Naive B cell (primary cell): ENCODE measurements at regions not wholly inside any gene's neighbourhood (a gene's known extent, or its start where the extent isn't known, plus 50 kb on each side); places are given as distances from the start of the nearest gene placed in this dataset.
A peak's percentile ranks its signal among the peaks of the same experiment; 100 is the strongest.

Experiments used
- ATAC-seq, 2 donors: fragments of 150-1000 bp; cut with Tn5 transposase; 2 replicates each; pipeline ENCODE4 v1.10.0; 2021; ENCODE audit warnings: low read depth in 2 of 2, mild to moderate bottlenecking in 2 of 2, moderate library complexity in 2 of 2
- DNase-seq: peaks from one replicate; pipeline ENCODE4 v3.0.0; 2022
- H3K27ac Mint-ChIP-seq, 6 donors: one replicate each; pipeline ENCODE4 v1.8.0; 2020 to 2022; ENCODE audit warnings: mild to moderate bottlenecking in 6 of 6, mixed read lengths in 6 of 6, moderate library complexity in 5 of 6, inconsistent platforms in 2 of 6
- H3K27me3 Mint-ChIP-seq, 3 donors: one replicate each; pipeline ENCODE4 v1.8.0; 2021 to 2022; ENCODE audit warnings: mixed read lengths in 3 of 3, mild to moderate bottlenecking in 1 of 3
- H3K36me3 Mint-ChIP-seq, 2 donors: one replicate each; pipeline ENCODE4 v1.8.0; 2020 to 2022; ENCODE audit warnings: mixed read lengths in 2 of 2, inconsistent platforms in 1 of 2, mild to moderate bottlenecking in 1 of 2
- H3K4me1 Mint-ChIP-seq, 3 donors: one replicate each; pipeline ENCODE4 v1.8.0; 2020 to 2022; ENCODE audit warnings: mixed read lengths in 3 of 3, inconsistent platforms in 1 of 3, mild to moderate bottlenecking in 1 of 3, moderate library complexity in 1 of 3
- H3K4me3 Mint-ChIP-seq, 8 donors: one replicate each; pipeline ENCODE4 v1.8.0; 2020 to 2022; ENCODE audit warnings: mild to moderate bottlenecking in 8 of 8, mixed read lengths in 8 of 8, moderate library complexity in 8 of 8, inconsistent platforms in 2 of 8
- H3K9me3 Mint-ChIP-seq, 7 donors: one replicate each; pipeline ENCODE4 v1.8.0; 2020 to 2022; ENCODE audit warnings: mixed read lengths in 7 of 7, mild to moderate bottlenecking in 5 of 7, inconsistent platforms in 2 of 7, moderate library complexity in 1 of 7

GRCh38 chr7:135308583-135309327 is 75.1 kb downstream of the STRA8 start:
- H3K4me3 Mint-ChIP-seq: peak overlapping the region in 1 of 8 donors; percentile 2
- ATAC-seq (no peak), DNase-seq (no peak)
- H3K4me1 Mint-ChIP-seq: no peaks in the 10 kb centered on the region
- no peaks in the 10 kb centered on the region for H3K36me3 Mint-ChIP-seq
- H3K9me3 Mint-ChIP-seq: peaks cover 0 to 4% (median 0%) of the 10 kb centered on the region in 7 donors
- H3K27ac Mint-ChIP-seq: peak overlapping the region in 2 of 6 donors; percentile 2 to 5
- H3K27me3 Mint-ChIP-seq: peaks cover 0 to 18% (median 8%) of the 10 kb centered on the region in 3 donors
